GM12891 (cell line): ENCODE measurements at regions not wholly inside any gene's neighbourhood (a gene's known extent, or its start where the extent isn't known, plus 50 kb on each side); places are given as distances from the start of the nearest gene placed in this dataset.

Experiments used
- DNase-seq: peaks from one replicate; pipeline ENCODE4 v3.0.0; 2011; ENCODE audit warnings: low spot score; ENCODE audit not compliant: insufficient read length
- FAIRE-seq: peaks from 2 replicates; lab custom pipeline; 2011; peaks lifted over from hg19 to GRCh38; lab: Jason Lieb, UNC
- PAX5 ChIP-seq: IDR thresholded peaks from 2 replicates; pipeline ENCODE4 v1.6.1; 2011; ENCODE audit warnings: low read length, moderate library complexity, mild to moderate bottlenecking; ENCODE audit not compliant: insufficient read depth, severe bottlenecking
- POLR2A ChIP-seq: IDR thresholded peaks from 2 replicates; pipeline ENCODE4 v1.6.1; 2011; ENCODE audit warnings: low read depth, low read length, control low read depth
- POLR2AphosphoS5 ChIP-seq: IDR thresholded peaks from 2 replicates; pipeline ENCODE4 v1.6.1; 2011; ENCODE audit warnings: low read depth, low read length, control low read depth
- POU2F2 ChIP-seq: IDR thresholded peaks from 2 replicates; pipeline ENCODE4 v1.6.1; 2011; ENCODE audit warnings: low read depth, mild to moderate bottlenecking, control low read depth, low read length, moderate library complexity
- SPI1 ChIP-seq: IDR thresholded peaks from 2 replicates; pipeline ENCODE4 v1.6.1; 2011; ENCODE audit warnings: low read depth, low read length, control low read depth
- TAF1 ChIP-seq: IDR thresholded peaks from 2 replicates; pipeline ENCODE4 v1.6.1; 2011; ENCODE audit warnings: low read depth, low read length, control low read depth

GRCh38 chr4:26215725-26216124 lies 105.1 kb upstream of the RBPJ start:
- no peak for DNase-seq
- no peak for FAIRE-seq
- no peak for TF ChIP-seq SPI1

DNA sequence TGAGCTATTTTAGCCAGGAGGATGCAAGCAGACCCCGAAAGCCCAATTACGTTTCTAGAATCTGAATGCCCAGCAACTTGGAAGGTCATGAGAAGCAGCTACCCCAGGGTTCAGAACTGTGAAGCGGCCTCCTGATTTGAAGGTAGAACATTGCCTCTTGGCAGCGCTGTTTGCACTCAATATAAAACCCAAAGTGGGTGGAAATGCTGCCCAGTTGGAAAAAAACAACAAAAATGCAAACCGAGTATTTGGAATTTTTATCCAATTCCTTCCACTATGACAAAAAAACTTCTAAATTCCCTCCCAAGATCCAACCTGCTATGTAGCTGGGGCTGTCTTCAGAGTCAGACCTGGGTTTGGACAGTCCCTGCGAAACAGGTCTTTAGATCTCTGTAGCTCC lies 103.3 kb upstream of the RBPJ start:
- FAIRE-seq (no peak), DNase-seq (no peak)
- no peak for TF ChIP-seq POLR2AphosphoS5
- no peak for TF ChIP-seq SPI1
- TF ChIP-seq PAX5 = no peak
- TF ChIP-seq TAF1 = no peak
- TF ChIP-seq POU2F2 = no peak
- no peak for TF ChIP-seq POLR2A

GRCh38 chr4:26217961-26218676 lies 102.7 kb upstream of the RBPJ start:
- TF ChIP-seq PAX5 = no peak
- peak; percentile 89 for TF ChIP-seq SPI1
- FAIRE-seq (peak; percentile 61), DNase-seq (no peak)

DNA sequence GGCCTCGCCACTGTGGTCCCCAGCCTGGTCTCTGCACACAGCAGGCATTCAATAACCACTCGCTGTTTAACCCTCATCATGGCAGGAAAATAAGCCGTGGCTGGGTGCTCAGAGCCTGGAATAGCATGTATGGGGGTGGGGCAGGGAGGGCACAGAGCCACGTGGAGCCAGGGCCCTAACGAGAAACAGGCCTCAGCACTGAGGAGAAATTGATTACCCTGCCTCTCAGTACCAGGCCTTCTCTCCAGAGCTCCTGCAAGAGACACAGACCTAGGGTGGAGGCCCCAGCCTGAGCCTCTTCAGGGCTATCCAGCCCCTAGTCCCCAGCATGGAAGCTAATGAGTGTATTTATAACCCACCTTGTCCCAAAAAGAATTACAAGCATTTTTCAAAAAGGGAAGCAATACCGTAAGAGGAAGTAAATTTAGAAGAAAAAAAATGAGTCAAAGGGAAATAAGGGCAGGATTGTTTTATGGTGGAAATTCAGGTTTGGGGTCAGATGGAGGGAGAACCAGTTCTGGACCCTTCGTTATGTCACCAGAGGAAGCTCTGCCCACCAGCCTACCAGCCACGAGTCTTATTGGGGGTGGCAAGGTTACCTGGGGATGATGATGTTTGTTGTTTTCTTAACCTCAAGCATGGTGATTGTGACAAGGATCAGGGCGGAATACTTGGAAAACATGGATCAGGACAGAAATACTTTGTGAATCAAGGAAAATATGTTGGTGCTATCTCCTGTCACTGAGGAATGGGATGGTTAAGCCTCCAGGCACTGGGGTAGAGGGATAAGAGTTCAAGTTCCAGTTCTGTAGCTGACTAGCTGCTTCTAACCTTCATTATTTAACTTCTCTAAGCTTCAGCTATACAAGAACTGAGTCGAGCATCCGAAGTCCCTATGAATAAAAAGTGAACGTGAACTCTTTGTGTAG lies 101.9 kb upstream of the RBPJ start:
- TF ChIP-seq POU2F2 (no peak), SPI1 (no peak), TAF1 (no peak), POLR2AphosphoS5 (no peak), PAX5 (no peak), POLR2A (no peak)
- FAIRE-seq = peak; percentile 63
- no peak for DNase-seq

GRCh38 chr4:26220696-26221095 lies 100.1 kb upstream of the RBPJ start:
- no peak for FAIRE-seq
- DNase-seq = no peak
- TF ChIP-seq POLR2A = no peak
- TF ChIP-seq POU2F2 = no peak
- no peak for TF ChIP-seq TAF1
- no peak for TF ChIP-seq POLR2AphosphoS5
- TF ChIP-seq SPI1 = no peak
- TF ChIP-seq PAX5 = no peak

DNA sequence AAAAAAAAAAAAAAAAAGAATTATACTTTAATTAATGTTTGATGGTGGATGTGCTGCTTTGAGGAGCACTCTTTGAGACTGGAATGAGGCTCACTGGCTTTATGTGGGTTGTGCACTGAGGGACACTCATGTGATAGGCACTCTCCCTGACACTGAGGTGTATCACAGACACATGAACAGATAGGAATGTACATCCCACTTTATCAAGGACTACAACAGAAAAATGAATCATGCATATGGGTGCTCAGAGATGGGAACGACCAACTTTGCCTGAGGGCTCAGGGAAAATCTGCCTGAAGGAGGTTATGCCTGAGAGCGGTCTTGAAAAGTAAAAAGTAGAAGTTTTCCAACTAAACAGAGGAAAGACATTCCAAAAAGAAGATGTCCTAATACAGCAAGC lies 97.7 kb upstream of the RBPJ start:
- FAIRE-seq (no peak), DNase-seq (no peak)
- no peak for TF ChIP-seq POLR2A
- no peak for TF ChIP-seq POLR2AphosphoS5
- no peak for TF ChIP-seq TAF1
- TF ChIP-seq PAX5 = no peak
- TF ChIP-seq SPI1 = no peak
- no peak for TF ChIP-seq POU2F2

DNA sequence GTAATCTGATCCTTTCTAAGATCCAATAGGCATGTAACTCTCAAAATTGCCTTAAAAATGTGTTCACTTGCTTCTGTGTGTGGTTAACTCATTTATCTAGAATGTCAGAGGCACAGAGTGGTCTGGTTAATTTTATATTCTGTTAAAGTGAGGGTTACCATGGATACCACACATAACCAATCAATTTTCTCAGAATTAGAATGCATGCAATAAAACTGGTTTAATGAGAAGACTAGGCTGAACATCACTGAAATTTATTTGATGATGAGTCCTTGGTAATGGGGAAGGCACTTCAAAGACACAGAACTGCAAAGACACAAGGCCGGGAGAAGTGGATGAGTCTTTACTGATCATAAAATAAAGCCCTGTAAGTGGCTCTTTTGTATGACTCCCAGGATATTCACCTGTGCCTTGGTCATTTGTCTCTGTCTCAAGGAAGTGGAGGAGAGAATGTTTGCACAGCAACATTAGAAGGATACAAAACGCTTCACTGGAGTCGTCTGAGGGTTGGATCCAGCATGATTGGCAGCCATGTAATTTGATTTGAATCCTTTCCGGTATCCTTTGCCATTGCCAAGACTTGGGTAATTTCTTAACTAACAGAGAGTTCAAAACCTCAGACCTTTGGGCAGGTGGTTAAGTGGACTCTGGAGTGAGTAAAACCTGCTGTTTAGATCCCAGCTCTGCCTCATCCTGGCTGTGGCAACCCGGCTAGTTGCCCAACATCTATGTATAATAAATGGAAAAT lies 94.0 kb upstream of the RBPJ start:
- DNase-seq (no peak), FAIRE-seq (no peak)
- TF ChIP-seq POLR2AphosphoS5 = no peak
- no peak for TF ChIP-seq PAX5
- TF ChIP-seq POU2F2 = no peak
- TF ChIP-seq POLR2A = no peak
- TF ChIP-seq SPI1 = no peak
- TF ChIP-seq TAF1 = no peak

- no peak for TF ChIP-seq POLR2AphosphoS5
- no peak for TF ChIP-seq POU2F2
- no peak for TF ChIP-seq TAF1
- no peak for TF ChIP-seq PAX5
- TF ChIP-seq SPI1 = no peak
- TF ChIP-seq POLR2A = no peak
- no peak for DNase-seq
- no peak for FAIRE-seq
Measured at GRCh38 chr4:26227601-26228229, 93.1 kb upstream of the RBPJ start.

DNA sequence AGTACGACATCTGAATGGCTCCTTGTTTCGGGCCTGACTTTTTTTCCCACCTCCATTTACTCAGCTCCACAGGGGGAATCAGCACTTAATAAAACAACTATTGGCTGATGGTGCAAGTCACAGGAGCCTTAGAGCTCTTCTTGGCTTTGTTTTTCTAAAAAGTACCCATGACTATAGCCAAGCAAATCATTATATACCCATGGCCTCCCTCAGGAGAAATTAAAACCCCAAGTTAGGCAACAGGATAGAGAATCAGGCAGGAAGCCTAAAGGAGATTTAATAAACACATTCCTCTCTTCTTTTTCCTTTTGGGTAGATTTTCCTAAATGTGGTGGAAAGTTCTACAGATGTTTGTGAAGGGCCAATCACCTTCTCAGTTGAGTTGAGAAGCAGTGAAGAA lies 91.9 kb upstream of the RBPJ start:
- no peak for TF ChIP-seq POLR2A
- TF ChIP-seq PAX5 = no peak
- TF ChIP-seq SPI1 = no peak
- TF ChIP-seq TAF1 = no peak
- TF ChIP-seq POLR2AphosphoS5 = no peak
- no peak for TF ChIP-seq POU2F2
- DNase-seq (no peak), FAIRE-seq (no peak)
